HG03565 (cell line): ENCODE measurements at regions not wholly inside any gene's neighbourhood (a gene's known extent, or its start where the extent isn't known, plus 50 kb on each side); places are given as distances from the start of the nearest gene placed in this dataset.
"Not testable (repeated sequence)": the region's sequence is repeated elsewhere in the genome, so short reads cannot be mapped to it uniquely, and the experiment has no call there.

ENCODE experiments used
- ATAC-seq: cut with Tn5 transposase; IDR thresholded peaks from one replicate; pipeline ENCODE4 v1.9.1; 2021; ENCODE audit warnings: mild to moderate bottlenecking, moderate library complexity; ENCODE audit not compliant: unreplicated experiment

DNA sequence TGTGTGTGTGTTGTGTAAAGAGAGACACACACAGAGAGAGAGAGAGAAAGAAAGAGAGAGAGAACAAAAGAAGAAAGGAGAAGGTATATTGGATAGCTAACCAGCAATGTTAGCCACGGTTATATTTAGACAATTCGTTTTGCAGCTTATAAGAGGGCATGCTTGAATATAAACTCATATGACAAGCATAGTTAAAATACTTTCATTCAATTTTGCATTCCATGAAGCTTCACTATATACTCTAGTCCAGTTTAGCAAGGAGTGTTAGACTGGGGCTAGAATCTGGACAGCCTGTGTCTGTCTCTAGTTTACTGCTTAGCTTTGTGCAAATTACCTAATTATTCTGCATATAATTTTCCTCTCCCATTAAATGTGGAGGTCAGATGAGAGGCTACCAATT is 525.9 kb upstream of the ZFP42 start:
- no peak for ATAC-seq

DNA sequence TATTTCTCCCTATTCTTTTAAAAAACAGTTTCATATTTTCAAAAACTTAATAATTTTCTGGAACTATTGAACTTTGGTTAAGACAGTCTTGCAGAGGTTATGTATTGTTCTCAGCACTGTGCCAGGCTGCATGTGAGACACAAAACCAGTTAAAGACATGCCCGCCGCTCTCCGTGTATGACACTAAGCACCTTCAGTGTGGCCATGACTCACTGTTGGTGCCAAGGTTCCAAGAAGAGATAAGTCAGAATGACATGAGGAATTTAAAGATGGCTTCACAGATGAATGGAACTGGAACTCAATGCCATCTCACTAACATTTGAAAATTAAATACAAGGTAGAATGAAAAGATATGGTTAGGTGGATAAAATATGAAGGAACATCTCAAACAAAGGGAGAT is 525.5 kb upstream of the ZFP42 start:
- no peak for ATAC-seq

DNA sequence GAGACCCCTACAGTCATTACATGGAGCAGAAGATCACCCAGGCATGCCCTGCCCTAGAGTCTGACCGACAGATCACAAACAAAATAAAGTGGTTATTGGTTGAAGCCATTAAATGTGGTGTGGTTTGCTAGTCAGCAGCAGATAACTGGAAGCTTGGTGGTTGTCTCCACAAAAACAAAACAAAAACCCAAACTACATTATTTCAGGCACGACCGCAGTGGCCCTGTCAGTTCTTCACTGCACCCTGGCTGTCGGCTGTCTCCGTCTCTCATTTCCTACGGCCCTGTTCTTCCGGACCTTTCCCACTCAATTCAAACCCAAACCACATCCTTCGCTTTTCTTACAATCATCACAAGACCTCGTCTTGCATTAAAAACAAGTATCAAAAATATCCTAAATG is 521.3 kb upstream of the ZFP42 start:
- ATAC-seq = no peak

DNA sequence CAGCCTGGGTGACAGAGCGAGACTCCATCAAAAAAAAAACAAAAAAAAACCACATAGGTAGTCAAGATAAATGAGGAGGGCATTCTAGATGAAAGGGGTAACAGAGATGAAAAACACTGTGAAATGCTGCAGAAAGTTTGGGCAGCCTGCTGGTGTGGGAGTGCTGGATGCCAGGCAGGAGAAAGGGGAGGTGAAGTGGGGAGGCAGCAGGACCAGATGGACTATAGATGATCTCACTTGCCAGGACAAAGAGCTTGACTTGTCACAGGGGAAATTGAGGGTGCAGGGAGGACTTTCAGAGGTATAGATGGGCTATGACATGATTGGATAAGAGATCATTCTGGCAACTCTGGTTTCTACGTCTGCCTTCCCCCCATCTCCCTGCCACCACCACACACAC is 519.7 kb upstream of the ZFP42 start:
- ATAC-seq = no peak

DNA sequence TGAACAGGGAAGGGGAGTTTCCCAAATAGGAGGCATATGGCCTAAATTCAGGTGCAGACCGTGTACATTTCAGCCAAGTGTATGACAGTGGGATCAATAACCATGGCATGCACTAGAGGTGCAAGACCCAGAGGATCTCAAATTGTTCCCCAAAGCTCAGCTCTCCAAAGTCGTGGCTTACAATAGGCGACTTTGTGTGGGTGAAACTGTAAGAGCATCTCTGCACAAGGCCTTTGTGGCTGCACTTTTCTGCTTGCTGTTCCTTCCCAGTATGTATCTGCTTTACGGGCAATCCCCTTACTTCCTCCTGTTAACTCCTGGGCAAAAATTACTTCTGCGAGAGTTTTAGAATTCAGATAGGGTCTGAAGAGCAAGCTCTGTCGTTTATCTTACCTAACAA is 518.3 kb upstream of the ZFP42 start:
- ATAC-seq = no peak

DNA sequence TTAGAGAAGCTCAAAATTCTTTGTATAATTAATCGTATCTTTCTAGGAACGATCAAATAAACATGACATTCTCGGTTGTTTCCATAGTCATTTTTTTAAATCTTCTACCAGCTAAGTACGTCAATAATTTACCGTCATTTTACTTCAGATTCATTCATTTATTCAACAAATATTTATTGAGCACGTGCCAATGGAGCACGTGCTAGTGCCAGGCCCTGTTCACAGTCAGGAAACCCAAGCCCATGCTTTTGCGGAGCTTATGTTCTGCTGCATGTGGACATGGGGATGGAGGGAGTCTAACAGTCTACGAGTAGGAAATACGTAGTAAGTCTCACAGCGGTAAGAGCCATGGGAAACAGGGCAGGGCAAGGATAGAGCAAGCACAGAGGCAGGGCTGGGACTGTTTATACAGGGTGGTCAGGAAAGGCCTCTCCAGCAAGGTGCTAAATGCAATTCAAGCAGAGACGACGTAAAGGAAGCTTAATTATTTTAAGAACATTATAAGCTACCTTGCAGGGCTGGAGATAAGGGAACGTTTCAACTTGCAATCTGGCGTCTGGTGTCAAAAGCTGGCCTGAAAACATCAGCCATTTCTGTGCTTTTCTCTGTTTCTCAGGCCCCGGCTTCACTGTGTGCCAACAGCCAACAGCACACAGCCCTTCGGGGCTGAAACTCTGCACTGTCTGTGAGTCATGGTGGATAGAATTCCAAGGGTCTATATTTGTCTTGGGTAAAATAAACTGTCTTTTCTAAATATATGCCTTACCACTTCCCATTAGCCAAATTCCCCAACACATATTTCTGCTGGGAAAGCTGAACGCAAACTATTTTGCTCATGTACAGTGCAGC is 517.1 kb upstream of the ZFP42 start:
- no peak for ATAC-seq

DNA sequence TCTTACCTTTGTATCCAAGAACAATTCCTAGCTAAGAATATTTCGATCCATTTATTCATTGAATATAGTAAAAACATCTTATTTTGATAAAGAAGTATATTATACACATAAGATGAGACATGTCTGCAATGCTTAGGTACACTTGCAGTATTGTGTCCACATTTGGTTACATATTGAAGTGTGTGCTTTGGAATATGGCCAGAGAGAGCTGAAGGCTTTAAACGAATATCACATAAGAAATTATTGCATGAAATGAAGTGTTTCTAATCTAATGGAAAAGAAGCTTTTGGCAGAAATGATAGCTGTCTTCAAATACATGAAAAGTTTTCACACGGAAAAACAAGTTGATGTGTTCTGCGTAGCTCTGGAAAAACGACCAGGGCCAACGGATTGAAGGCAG is 516.1 kb upstream of the ZFP42 start:
- no peak for ATAC-seq

DNA sequence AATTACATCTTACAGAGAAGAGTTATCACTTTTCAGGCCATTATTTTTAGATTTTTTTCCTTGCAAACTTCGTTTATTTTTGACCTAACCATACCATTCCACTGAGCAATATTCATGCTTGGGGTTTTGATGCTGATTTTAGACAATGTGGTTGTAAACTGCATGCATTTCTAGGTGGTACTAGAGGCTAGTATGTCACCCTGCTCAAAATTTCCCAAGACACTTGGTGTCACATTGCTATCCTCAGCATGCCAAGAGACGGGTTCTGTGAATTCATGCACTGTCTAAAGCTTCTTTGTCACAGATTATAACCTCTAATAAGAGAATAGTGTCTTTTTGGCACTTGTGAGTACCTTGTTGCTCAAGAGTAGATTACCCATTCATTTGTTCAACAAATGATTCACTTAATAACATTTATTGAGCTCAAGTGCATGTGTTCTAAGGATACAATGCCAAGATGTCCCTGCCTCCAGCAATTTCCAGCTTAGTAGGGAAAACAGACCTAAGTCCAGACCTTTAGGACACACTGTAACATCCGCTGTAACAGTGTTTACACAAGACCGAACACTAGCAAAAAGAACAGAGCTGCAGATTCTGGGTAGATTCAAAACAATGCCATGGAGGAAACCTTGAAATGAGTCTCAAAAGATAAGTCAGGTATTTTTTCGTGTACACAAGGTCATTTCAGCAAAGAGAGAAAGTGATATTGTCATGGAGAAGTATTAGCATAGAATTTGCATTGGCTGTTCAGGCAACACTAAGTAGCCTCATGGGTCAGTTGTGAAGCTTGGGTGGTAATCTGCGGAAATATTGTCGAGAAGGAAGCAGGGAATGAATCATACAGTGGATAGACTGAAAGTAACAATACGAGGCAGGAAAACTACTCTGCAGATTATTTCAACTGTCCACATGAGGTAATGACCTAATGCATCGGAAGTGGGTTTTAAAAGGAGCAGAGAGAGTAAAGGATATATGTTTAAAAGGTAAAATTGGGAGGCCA is 515.1 kb upstream of the ZFP42 start:
- ATAC-seq = no peak

DNA sequence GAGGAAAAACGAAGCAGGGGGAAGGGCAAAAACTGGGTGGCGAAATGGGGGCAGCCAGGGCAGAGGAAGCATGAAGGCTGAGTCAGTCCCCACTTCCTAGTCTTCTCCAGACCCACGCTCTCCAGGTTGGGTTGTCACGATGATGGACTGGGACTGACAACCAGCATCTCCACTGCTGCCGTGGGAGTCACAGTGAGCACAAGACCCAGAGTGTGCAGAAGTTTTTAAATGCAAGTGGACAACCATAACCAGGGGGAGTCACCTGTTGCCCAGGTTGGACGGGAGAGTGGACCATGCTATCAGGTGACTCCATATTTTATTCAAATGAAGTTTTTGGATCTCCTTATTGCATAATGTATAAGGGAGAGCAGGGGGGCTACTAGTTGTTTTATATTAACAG is 511.4 kb upstream of the ZFP42 start:
- ATAC-seq = no peak

DNA sequence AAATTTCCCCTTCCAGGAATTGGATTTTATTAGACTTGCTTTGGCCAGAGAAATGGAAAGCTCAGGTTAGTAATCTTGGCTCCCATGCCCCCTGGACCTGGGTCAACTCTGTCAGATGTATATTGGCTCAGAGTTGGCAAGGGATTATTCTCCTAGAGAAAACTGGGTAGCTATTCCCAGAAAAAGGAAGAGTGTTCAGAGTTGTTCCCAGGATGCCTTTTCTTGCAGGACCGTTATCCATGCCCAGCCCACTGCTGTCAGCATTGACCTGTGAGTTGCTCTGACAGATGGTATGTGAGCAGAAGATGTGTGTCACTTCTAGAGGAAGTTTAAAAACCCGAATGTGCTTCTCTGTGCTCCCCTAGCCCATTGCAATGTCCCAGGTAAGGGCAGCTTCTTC is 509.9 kb upstream of the ZFP42 start:
- ATAC-seq = no peak

DNA sequence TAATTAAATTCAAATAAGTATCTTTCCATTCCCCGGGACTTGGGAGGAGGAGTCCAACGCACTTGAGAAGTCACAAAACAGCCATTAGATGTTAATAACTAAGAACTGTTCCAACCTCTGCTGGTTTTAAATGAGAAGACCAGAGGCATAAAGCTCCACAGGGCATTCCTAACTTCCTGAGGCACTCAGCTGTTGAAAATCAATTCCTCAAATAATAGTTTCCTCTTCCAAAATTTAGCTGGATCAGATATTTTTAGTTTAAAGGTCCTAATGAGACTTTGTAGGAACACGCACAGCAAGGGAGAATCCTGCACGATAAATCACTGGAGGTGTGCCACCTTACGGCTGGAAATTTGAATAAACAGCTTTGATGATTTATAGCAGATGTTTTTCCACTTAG is 504.3 kb upstream of the ZFP42 start:
- ATAC-seq = no peak

DNA sequence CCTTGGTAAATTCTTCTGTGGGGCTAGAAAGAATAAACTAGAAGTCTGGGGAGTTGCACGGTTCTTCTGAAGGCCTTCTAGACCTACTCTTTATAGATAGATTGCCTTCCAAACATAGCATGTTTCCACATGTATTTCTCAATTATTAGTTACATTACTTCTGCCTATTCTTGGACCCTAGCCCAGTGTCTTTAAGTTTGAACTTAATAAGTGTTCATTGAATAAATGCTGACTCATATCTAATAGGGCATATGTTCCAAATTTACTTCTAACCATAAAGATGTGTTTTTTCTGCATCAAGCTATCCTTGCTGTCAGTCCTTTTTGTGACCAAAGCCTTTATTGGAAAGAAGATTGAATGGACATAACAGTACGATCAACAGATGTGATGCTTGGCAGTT is 503.6 kb upstream of the ZFP42 start:
- no peak for ATAC-seq

DNA sequence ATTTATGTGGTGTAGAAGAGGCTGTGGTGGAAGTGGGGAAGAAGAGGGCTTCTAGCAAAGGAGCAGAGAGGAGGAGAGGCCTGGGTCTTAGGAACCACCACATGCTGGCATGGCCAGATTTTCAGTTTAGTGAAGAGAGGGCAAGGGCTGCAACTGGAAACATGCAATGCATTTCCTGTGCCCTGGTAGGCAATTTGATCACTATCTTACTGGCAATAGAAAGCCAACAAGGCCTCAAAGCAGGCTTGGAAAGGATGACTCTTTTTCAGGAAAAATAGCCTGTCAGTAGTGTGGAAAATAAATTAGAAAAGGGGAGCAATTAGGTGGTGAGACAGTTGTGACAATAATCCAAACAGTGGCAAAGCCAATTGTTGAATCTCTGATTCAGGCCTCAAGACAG is 501.9 kb upstream of the ZFP42 start:
- ATAC-seq = no peak

DNA sequence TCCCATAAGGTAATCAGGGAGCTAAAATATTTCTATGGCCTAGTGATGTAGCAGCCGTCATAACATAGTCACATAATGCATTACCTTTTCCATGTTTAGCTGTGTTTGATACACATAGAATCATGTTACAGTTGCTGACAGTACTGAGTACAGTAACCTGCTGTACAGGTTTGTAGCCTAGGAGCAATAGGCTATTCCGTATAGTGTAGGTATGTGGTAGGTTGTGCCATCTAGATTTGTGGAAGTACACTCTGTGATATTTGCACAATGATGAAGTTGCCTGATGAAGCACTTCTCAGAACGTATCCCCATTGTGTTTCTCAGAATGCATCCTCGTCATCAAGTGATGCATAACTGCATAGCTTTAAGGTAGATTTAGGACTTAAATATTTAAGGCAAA is 495.6 kb upstream of the ZFP42 start:
- ATAC-seq = no peak

DNA sequence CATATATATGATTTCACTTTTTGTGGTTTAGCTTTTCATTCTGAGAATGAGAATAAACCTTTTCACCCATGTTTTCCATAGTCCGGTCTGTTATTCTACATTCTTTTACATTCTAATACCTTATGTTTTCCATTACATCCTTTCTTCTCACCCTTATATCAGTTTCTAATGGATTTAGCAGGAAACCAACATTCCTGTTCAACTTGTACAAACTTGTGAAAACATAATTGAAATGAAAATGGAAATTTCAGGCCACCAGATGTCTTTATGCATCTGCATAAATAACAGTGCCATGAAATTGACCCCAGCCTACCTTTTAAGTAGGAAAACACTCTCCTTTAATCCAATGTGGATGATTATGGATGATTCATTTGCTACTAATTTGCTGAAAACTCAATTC is 494.8 kb upstream of the ZFP42 start:
- ATAC-seq = no peak

DNA sequence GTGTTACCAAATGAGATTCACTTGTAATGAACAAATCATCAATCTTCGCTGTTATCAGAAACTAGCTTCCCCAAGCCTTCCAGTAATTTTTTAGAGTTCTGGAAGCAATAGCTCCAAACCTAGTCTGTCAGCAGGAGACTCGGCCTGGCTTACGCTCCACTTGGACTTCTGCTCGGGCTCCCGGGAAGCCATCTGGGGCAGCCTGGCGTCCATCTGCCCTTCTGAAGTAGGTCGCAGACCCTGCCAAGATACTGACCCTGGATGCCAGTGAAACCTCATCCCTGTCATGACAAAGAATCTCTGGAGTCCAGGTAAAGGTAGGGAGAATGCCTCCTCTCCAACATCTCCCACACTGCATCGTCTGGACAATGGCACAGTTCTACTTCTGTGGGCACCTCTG is 493.8 kb upstream of the ZFP42 start:
- ATAC-seq = no peak

DNA sequence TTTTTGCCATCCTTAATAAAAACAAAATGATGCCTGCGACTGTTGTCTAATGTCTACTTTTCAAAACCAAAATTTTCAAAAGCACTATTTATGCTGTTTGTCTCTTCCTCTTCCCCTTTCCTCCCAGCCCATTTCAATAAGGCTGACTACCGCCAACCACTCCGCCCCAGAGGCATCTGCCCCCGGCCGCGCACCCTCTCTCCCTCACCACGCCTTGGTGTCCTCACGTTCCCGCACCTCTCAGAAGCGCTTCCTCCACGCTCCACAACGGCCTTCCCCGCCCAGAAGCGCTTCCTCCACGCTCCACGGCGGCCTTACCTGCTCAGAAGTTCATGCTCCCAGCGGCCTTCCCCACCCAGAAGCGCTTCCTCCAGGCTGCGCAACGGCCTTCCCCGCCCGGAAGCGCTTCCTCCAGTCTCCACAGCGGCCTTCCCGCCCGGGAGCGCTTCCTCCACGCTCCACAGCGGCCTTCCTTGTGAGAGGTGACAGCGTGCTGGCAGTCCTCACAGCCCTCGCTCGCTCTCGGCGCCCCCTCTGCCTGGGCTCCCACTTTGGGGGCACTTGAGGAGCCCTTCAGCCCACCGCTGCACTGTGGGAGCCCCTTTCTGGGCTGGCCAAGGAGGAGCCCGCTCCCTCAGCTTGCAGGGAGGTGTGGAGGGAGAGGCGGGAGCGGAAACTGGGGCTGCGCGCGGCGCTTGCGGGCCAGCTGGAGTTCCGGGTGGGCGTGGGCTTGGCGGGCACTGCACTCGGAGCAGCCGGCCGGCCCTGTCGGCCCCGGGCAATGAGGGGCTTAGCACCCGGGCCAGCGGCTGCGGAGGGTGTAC is 490.4 kb upstream of the ZFP42 start:
- no peak for ATAC-seq

DNA sequence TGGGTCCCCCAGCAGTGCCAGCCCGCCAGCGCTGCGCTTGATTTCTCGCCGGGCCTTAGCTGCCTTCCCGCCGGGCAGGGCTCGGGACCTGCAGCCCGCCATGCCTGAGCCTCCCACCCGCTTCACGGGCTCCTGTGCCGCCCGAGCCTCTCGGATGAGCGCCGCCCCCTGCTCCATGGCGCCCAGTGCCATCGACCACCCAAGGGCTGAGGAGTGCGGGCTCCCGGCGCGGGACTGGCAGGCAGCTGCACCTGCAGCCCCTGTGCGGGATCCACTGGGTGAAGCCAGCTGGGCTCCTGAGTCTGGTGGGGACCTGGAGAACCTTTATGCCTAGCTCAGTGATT is 489.8 kb upstream of the ZFP42 start:
- not testable (repeated sequence) for ATAC-seq

DNA sequence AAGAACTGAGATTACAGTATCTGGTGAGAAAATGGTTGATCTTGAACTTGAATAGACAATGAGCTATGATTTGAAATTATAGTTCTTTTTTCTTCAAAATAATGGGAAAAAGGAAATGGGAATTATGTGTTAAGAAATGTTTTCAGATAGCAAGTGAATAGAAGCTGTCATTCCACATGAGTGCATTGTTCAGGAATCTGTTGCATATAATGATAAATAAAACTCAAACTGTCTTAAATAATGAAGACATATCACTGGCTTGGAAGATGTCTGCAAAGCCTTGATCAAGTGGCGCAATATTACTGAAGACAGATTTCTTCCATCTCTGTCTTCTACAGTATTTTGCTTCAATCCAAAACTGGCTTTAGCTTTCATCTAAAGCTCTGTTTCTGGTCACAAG is 479.3 kb upstream of the ZFP42 start:
- no peak for ATAC-seq

DNA sequence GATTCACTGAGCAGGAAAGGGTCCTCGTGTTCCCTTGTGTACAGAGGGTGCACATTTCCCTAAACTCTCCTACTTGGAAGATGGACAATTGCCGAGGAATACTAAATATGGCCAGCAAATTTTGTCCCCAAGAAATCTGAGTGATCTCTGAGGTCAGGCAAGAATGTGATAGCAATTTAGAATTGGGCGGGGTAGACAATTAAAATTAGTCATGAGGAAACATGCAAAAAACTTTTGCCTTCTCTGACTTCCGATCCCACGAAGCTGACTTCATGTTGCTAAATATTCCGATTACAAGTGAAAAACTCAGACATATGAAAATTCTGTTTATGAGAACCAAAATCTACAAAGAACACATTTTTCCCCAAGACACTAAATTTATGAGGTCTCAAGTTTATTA is 453.9 kb upstream of the ZFP42 start:
- no peak for ATAC-seq

DNA sequence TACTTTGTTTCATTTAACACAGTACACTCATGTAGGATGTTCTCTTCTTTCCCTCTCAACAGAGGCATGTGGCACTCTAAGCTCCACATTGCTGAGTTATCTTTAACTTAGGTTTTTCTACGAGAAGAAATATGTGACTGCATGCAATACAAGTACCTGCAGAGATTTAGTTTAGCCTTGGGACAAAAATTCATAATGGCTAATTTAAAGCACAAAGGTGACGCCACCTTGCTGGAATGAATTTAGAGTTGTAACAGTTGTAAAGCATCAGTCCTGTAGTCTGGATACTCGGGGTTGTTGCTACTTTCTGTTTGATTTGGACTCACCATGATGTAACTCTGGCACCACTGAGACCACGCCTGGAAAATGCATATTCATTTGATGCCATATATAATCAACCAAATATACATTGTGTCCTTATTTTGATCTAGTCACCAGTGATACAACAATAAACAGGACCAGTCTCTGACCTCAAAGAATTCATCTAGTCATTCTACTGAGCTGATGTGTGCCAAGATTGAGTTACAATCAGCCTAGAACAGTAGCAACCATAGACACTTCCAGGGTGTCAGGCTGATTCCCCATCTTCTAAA is 451.0 kb upstream of the ZFP42 start:
- no peak for ATAC-seq
